Loucy (cell line): ENCODE measurements at regions not wholly inside any gene's neighbourhood (a gene's known extent, or its start where the extent isn't known, plus 50 kb on each side); places are given as distances from the start of the nearest gene placed in this dataset.

Experiments used
- H2AFZ ChIP-seq: fragments of 200-600 bp; sonication (generic); 2 replicates; pipeline ENCODE4 v1.6.0; 2016; ENCODE audit warnings: antibody characterized with exemption, mild to moderate bottlenecking, low read length, moderate library complexity
- H3F3A ChIP-seq: fragments of 200-600 bp; 2 replicates; pipeline ENCODE4 v1.6.0; 2016; ENCODE audit warnings: antibody characterized with exemption, low read depth, mild to moderate bottlenecking
- H3K27me3 ChIP-seq: fragments of 200-600 bp; sonication (generic); 2 replicates; pipeline ENCODE4 v1.6.1; 2014; ENCODE audit warnings: low read length, mild to moderate bottlenecking; ENCODE audit not compliant: insufficient read depth, poor library complexity, severe bottlenecking
- H3K36me3 ChIP-seq: fragments of 200-600 bp; sonication (generic); 2 replicates; pipeline ENCODE4 v1.6.1; 2016; ENCODE audit warnings: low read length; ENCODE audit not compliant: insufficient read depth
- H3K4me1 ChIP-seq: fragments of 200-600 bp; sonication (generic); 2 replicates; pipeline ENCODE4 v1.5.1; 2014; ENCODE audit warnings: low read length, mild to moderate bottlenecking; ENCODE audit not compliant: insufficient read depth, poor library complexity, severe bottlenecking
- H3K4me2 ChIP-seq: fragments of 200-600 bp; sonication (generic); 2 replicates; pipeline ENCODE4 v1.6.0; 2014; ENCODE audit warnings: antibody characterized with exemption, low read length, low read depth, mild to moderate bottlenecking; ENCODE audit not compliant: poor library complexity, severe bottlenecking
- H3K4me3 ChIP-seq: fragments of 200-600 bp; sonication (generic); 2 replicates; pipeline ENCODE4 v1.5.1; 2014; ENCODE audit warnings: low read length, mild to moderate bottlenecking, mixed read lengths; ENCODE audit not compliant: poor library complexity, severe bottlenecking
- H3K79me2 ChIP-seq: fragments of 200-600 bp; sonication (generic); 2 replicates; pipeline ENCODE4 v1.6.1; 2014; ENCODE audit warnings: low read length; ENCODE audit not compliant: insufficient read depth
- H3K9ac ChIP-seq: fragments of 200-600 bp; sonication (generic); 2 replicates; pipeline ENCODE4 v1.6.0; 2014; ENCODE audit warnings: mild to moderate bottlenecking, low read depth, low read length, moderate library complexity; ENCODE audit not compliant: poor library complexity, severe bottlenecking
- H3K9me2 ChIP-seq: fragments of 200-600 bp; sonication (generic); replicated peaks from 2 replicates; pipeline ENCODE4 v1.6.1; 2016; ENCODE audit warnings: low read depth, low read length, mixed read lengths
- H3K9me3 ChIP-seq: fragments of 200-600 bp; sonication (generic); 2 replicates; pipeline ENCODE4 v1.6.1; 2014; ENCODE audit warnings: mild to moderate bottlenecking, antibody characterized with exemption, low read length, low read depth; ENCODE audit not compliant: insufficient read depth
- H4K20me1 ChIP-seq: fragments of 200-600 bp; sonication (generic); 2 replicates; pipeline ENCODE4 v1.6.0; 2014; ENCODE audit warnings: antibody characterized with exemption, low read length, mild to moderate bottlenecking; ENCODE audit not compliant: insufficient read depth, poor library complexity, severe bottlenecking
- EZH2phosphoT487 ChIP-seq: fragments of 200-600 bp; IDR thresholded peaks from 2 replicates; pipeline ENCODE4 v1.6.1; 2018; ENCODE audit warnings: antibody characterized with exemption, mild to moderate bottlenecking, moderate library complexity, borderline replicate concordance
- TF ChIP-seq, protein P1 (sequence below): fragments of 200-600 bp; sonication (generic); conservative IDR thresholded peaks from 2 replicates; pipeline ENCODE4 v1.5.1; 2014; ENCODE audit warnings: mild to moderate bottlenecking, antibody characterized with exemption, low read length

DNA sequence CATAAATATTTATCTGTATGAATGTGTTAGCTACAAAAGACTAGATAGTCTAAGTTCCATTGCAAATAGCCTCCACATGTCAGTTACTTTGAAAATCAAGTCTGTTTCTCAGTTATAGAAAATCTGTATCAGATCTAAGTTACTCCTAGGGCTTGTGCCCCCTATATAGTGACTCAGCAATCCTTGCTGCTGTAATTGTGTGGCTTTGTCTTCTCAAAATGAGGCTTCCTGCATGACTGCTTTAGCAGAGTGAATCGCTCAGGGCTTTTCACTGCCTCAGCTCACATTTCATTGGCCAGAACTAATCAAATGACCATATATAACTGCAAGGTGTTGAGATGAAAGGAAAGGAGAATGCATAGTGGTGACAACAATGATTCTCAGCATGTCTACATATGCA is 552.2 kb upstream of the STXBP6 start:
- no peak overlapping the region for H3K4me2 ChIP-seq
- no peaks in the 10 kb centered on the region for H3K36me3 ChIP-seq
- no peak overlapping the region for H3K9ac ChIP-seq
- H3K4me3 ChIP-seq = no peak overlapping the region
- H3K9me3 ChIP-seq = peaks cover 4% of the 10 kb centered on the region; the same call in 1 of the 2 replicates
- no peaks in the 10 kb centered on the region for H3K27me3 ChIP-seq
- no peaks in the 10 kb centered on the region for H4K20me1 ChIP-seq
- H3K9me2 ChIP-seq = no peaks in the 10 kb centered on the region
- no peaks in the 10 kb centered on the region for H3K79me2 ChIP-seq
- H3F3A ChIP-seq = no peaks in the 10 kb centered on the region
- H3K4me1 ChIP-seq = no peaks in the 10 kb centered on the region
- H2AFZ ChIP-seq = no peak overlapping the region
- TF ChIP-seq, protein P1, sequence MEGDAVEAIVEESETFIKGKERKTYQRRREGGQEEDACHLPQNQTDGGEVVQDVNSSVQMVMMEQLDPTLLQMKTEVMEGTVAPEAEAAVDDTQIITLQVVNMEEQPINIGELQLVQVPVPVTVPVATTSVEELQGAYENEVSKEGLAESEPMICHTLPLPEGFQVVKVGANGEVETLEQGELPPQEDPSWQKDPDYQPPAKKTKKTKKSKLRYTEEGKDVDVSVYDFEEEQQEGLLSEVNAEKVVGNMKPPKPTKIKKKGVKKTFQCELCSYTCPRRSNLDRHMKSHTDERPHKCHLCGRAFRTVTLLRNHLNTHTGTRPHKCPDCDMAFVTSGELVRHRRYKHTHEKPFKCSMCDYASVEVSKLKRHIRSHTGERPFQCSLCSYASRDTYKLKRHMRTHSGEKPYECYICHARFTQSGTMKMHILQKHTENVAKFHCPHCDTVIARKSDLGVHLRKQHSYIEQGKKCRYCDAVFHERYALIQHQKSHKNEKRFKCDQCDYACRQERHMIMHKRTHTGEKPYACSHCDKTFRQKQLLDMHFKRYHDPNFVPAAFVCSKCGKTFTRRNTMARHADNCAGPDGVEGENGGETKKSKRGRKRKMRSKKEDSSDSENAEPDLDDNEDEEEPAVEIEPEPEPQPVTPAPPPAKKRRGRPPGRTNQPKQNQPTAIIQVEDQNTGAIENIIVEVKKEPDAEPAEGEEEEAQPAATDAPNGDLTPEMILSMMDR = no peak
- TF ChIP-seq EZH2phosphoT487 = no peak

DNA sequence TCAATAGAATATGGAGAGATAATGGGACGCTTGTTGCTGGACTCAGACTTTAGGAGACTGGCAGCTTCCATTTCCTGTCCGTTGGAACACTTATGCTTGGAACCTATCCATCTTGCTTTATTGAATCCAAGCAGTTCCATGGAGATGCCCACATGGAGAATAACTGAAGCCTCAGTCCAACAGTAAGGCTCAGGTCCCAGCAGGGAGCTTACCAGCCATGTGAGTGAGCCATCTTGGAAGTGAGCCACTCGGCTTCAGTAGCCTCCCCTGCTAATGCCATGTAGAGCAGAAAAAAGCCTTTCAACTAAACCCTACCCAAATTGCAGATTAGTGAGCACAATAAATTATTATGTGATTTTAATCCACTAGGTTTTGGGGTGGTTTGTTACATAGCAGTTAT is 538.8 kb upstream of the STXBP6 start:
- TF ChIP-seq EZH2phosphoT487 = no peak

DNA sequence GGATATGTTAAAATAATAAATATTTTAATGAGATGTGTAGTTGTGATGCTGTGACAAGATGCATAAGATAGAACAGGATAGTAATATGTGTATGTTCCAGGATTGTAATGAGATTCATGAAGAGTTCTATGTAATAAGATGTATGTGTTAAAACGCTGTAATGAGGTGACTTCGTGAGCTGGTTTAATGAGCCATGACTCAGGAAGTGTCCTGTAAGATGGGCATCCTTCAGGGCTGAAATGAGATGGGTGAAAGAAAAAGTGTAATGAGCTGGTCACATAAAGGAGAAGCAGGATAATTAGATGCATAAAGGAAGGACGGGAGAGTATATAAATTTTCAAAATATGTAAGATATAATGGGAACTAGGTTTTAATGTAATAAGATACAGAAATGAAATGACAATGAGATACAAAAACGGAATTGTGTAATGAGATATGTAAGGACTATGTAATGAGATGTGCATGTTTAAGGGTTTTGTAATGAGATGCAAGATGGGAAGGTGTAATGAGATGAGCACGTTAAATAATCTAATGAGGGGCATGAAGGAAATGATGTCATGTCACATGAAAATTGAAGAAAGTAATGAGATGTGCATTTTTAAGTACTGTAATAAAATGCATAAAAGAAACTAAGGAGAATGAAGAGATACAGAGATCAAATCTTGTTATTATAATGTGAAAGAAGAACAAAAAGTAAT is 524.8 kb upstream of the STXBP6 start:
- no peak for TF ChIP-seq EZH2phosphoT487
- Histone ChIP-seq H2AFZ (no peak overlapping the region), H3K9ac (no peak overlapping the region), H3K9me2 (no peaks in the 10 kb centered on the region), H3F3A (no peaks in the 10 kb centered on the region), H3K4me2 (no peak overlapping the region), H3K79me2 (no peaks in the 10 kb centered on the region), H4K20me1 (no peaks in the 10 kb centered on the region), H3K9me3 (no peaks in the 10 kb centered on the region), H3K4me1 (no peaks in the 10 kb centered on the region), H3K4me3 (no peak overlapping the region), H3K27me3 (no peaks in the 10 kb centered on the region), H3K36me3 (no peaks in the 10 kb centered on the region)

More for the DNA sequence above, 538.8 kb upstream of the STXBP6 start:
- H3K36me3 ChIP-seq = no peaks in the 10 kb centered on the region
- H3K9ac ChIP-seq = no peak overlapping the region
- no peaks in the 10 kb centered on the region for H3K9me3 ChIP-seq
- no peaks in the 10 kb centered on the region for H3K79me2 ChIP-seq
- no peaks in the 10 kb centered on the region for H3K9me2 ChIP-seq
- no peak overlapping the region for H2AFZ ChIP-seq
- no peaks in the 10 kb centered on the region for H3K27me3 ChIP-seq
- no peak overlapping the region for H3K4me2 ChIP-seq
- H3K4me1 ChIP-seq = no peaks in the 10 kb centered on the region
- no peaks in the 10 kb centered on the region for H3F3A ChIP-seq
- H4K20me1 ChIP-seq = no peaks in the 10 kb centered on the region
- no peak overlapping the region for H3K4me3 ChIP-seq

DNA sequence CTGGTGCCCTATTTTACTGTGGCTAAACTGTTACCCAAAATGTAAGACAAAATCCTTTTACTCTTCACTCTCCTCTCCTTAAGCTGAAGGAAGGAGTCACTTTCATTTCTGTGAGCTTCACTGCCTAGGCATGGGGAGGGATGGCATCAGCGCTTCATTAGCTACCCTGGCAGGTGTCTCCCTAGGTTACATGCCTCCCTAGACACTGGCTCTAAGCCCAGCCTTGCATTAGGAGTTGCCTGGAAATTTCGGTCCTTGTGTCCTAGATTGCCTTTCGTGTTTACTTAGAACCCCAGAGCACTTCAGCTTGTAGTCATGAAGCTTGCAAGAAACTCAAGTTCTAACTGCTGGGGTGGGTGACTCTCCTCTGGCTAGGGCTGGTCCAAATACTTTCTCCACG is 520.5 kb upstream of the STXBP6 start:
- no peaks in the 10 kb centered on the region for H4K20me1 ChIP-seq
- no peaks in the 10 kb centered on the region for H3K27me3 ChIP-seq
- no peaks in the 10 kb centered on the region for H3K9me3 ChIP-seq
- no peak overlapping the region for H3K9ac ChIP-seq
- H2AFZ ChIP-seq = no peak overlapping the region
- H3K9me2 ChIP-seq = no peaks in the 10 kb centered on the region
- H3K4me1 ChIP-seq = no peaks in the 10 kb centered on the region
- no peak for TF ChIP-seq EZH2phosphoT487
- TF ChIP-seq, protein P1 = no peak
- H3K79me2 ChIP-seq = no peaks in the 10 kb centered on the region
- no peak overlapping the region for H3K4me3 ChIP-seq
- H3K36me3 ChIP-seq = no peaks in the 10 kb centered on the region
- H3F3A ChIP-seq = no peaks in the 10 kb centered on the region
- no peak overlapping the region for H3K4me2 ChIP-seq
